PC-3 (cell line): ENCODE measurements at regions not wholly inside any gene's neighbourhood (a gene's known extent, or its start where the extent isn't known, plus 50 kb on each side); places are given as distances from the start of the nearest gene placed in this dataset.

Experiments used
- ATAC-seq: fragments of 200-7000 bp; cut with Tn5 transposase; 2 replicates; pipeline ENCODE4 v1.9.1; 2020; ENCODE audit warnings: mild to moderate bottlenecking, moderate library complexity
- BruUV-seq: library from RNA; stranded (reverse); fragments of 400-500 nt; replicated peaks from 2 replicates; lab custom pipeline; 2021; lab: Mats Ljungman, UMichigan
- CTCF ChIA-PET: fragments of 300-600 bp; sonication (Branson Sonifier 250); formaldehyde crosslinking; loops from one replicate; lab custom pipeline; 2022; ENCODE audit warnings: antibody characterized with exemption; lab: Charles Lee
- POLR2A ChIA-PET: fragments of 300-600 bp; sonication (Branson Sonifier 250); formaldehyde crosslinking; loops from one replicate; lab custom pipeline; 2022; ENCODE audit warnings: antibody characterized with exemption; ENCODE audit not compliant: unreplicated experiment; lab: Charles Lee
- DNase-seq: peaks from one replicate; pipeline ENCODE4 v3.0.0-alpha.2; 2015
- H2AFZ ChIP-seq: fragments of 300-600 bp; sonication (generic); 2 replicates; pipeline ENCODE4 v1.6.0; 2016; ENCODE audit warnings: antibody characterized with exemption, low read length
- H3F3A ChIP-seq: fragments of 300-600 bp; sonication (generic); one replicate; pipeline ENCODE4 v1.6.0; 2017; ENCODE audit warnings: antibody characterized with exemption, low read length, control low read depth, mild to moderate bottlenecking; ENCODE audit not compliant: unreplicated experiment
- H3K27ac ChIP-seq: fragments of 300-600 bp; sonication (generic); 2 replicates; pipeline ENCODE4 v1.5.1; 2016; ENCODE audit warnings: mild to moderate bottlenecking, low read length
- H3K27me3 ChIP-seq: fragments of 300-600 bp; sonication (generic); 2 replicates; pipeline ENCODE4 v1.6.1; 2016; ENCODE audit warnings: low read length, mixed read lengths
- H3K36me3 ChIP-seq: fragments of 300-600 bp; sonication (generic); 2 replicates; pipeline ENCODE4 v1.6.1; 2016; ENCODE audit warnings: low read depth, mixed run types, low read length, mixed read lengths
- H3K4me1 ChIP-seq: fragments of 300-600 bp; sonication (generic); 2 replicates; pipeline ENCODE4 v1.5.1; 2016; ENCODE audit warnings: low read length; ENCODE audit not compliant: insufficient read depth
- H3K4me2 ChIP-seq: fragments of 300-600 bp; sonication (generic); 2 replicates; pipeline ENCODE4 v1.6.0; 2016; ENCODE audit warnings: low read length
- H3K4me3 ChIP-seq: fragments of 300-600 bp; sonication (generic); 2 replicates; pipeline ENCODE4 v1.5.1; 2016; ENCODE audit warnings: mild to moderate bottlenecking, low read length, mixed read lengths
- H3K79me2 ChIP-seq: fragments of 300-600 bp; sonication (generic); 2 replicates; pipeline ENCODE4 v1.6.1; 2017; ENCODE audit warnings: low read length, mixed read lengths
- H3K9ac ChIP-seq: fragments of 300-600 bp; sonication (generic); 2 replicates; pipeline ENCODE4 v1.6.0; 2016; ENCODE audit warnings: mild to moderate bottlenecking, low read length
- H3K9me2 ChIP-seq: fragments of 300-600 bp; sonication (generic); replicated peaks from 2 replicates; pipeline ENCODE4 v1.6.1; 2016; ENCODE audit warnings: mixed run types, low read length, mixed read lengths
- H3K9me3 ChIP-seq: fragments of 300-600 bp; sonication (generic); 2 replicates; pipeline ENCODE4 v1.6.1; 2016; ENCODE audit warnings: low read length, mixed read lengths
- H4K20me1 ChIP-seq: fragments of 300-600 bp; sonication (generic); 2 replicates; pipeline ENCODE4 v1.6.1; 2016; ENCODE audit warnings: low read length, mixed read lengths
- CTCF ChIP-seq: fragments of 300-600 bp; sonication (generic); conservative IDR thresholded peaks from 2 replicates; pipeline ENCODE4 v1.5.1; 2017; ENCODE audit warnings: antibody characterized with exemption, low read depth, mild to moderate bottlenecking, low read length
- EZH2 ChIP-seq: fragments of 300-600 bp; sonication (generic); IDR thresholded peaks from one replicate; pipeline ENCODE4 v1.6.1; 2017; ENCODE audit warnings: antibody characterized with exemption, mild to moderate bottlenecking, low read length; ENCODE audit not compliant: unreplicated experiment
- EZH2phosphoT487 ChIP-seq: fragments of 300-600 bp; sonication (generic); IDR thresholded peaks from 2 replicates; pipeline ENCODE4 v1.6.1; 2018; ENCODE audit warnings: mild to moderate bottlenecking, antibody characterized with exemption, low read length, borderline replicate concordance
- intact Hi-C: fragments of 100-400 bp; cut with micrococcal nuclease; formaldehyde crosslinking; loops from 2 replicates; pipeline ENCODE4 v1.9.0; 2023

GRCh38 chr18:34352385-34353163 lies 127.9 kb upstream of the NOL4 start:
- ChIA-PET POLR2A (no interaction called here), CTCF (interaction anchor here (1.3 kb wide), 1 partner anchor 230 kb away, joined by 7 read pairs; no protein-coding TSS in a partner anchor)
- Histone ChIP-seq H4K20me1 (no peaks in the 10 kb centered on the region), H3K27ac (no peak overlapping the region), H3F3A (no peaks in the 10 kb centered on the region), H3K4me3 (no peak overlapping the region), H2AFZ (no peak overlapping the region), H3K9me2 (no peaks in the 10 kb centered on the region), H3K4me2 (no peak overlapping the region), H3K9me3 (no peaks in the 10 kb centered on the region), H3K27me3 (no peaks in the 10 kb centered on the region), H3K79me2 (no peaks in the 10 kb centered on the region), H3K9ac (no peak overlapping the region), H3K4me1 (0 out of 2 replicates have a peak, but pooled peaks cover 3% of the 10 kb centered on the region), H3K36me3 (no peaks in the 10 kb centered on the region)
- TF ChIP-seq CTCF (peak; percentile 56), EZH2 (no peak)
- DNase-seq (peak; percentile 45), ATAC-seq (peak; percentile 51)
- no TSS peak for BruUV-seq
- intact Hi-C loops, result loop anchor here (1.0 to 10.0 kb wide), 6 partner anchors 86 to 436 kb away; no protein-coding TSS in a partner anchor

- Histone ChIP-seq H3K9ac (no peak overlapping the region), H3K4me1 (0 out of 2 replicates have a peak, but pooled peaks cover 3% of the 10 kb centered on the region), H4K20me1 (no peaks in the 10 kb centered on the region), H3K4me2 (no peak overlapping the region), H3K79me2 (no peaks in the 10 kb centered on the region), H3K36me3 (no peaks in the 10 kb centered on the region), H3K27me3 (no peaks in the 10 kb centered on the region), H3K27ac (no peak overlapping the region), H3F3A (no peaks in the 10 kb centered on the region), H3K4me3 (no peak overlapping the region), H3K9me2 (no peaks in the 10 kb centered on the region), H3K9me3 (no peaks in the 10 kb centered on the region), H2AFZ (no peak overlapping the region)
- ATAC-seq (no peak), DNase-seq (no peak)
- CTCF ChIA-PET, result interaction anchor here (0.5 kb wide), 1 partner anchor 289 kb away, joined by 3 read pairs; no protein-coding TSS in a partner anchor
- intact Hi-C loops, result loop anchor here (5.0 to 10.0 kb wide), 3 partner anchors 138 to 243 kb away; no protein-coding TSS in a partner anchor
- BruUV-seq, result no TSS peak
- POLR2A ChIA-PET, result no interaction called here
- TF ChIP-seq EZH2 (no peak), CTCF (no peak), EZH2phosphoT487 (no peak)
Observed at GRCh38 chr18:34354351-34354750, 129.6 kb upstream of the NOL4 start.
